CD8-positive, alpha-beta memory T cell (primary cell): ENCODE measurements at regions not wholly inside any gene's neighbourhood (a gene's known extent, or its start where the extent isn't known, plus 50 kb on each side); places are given as distances from the start of the nearest gene placed in this dataset.

ENCODE experiments used
- CTCF ChIA-PET: fragments of 350-600 bp; sonication (Branson Sonifier 250); formaldehyde crosslinking; loops from one replicate; lab custom pipeline; 2021; ENCODE audit warnings: antibody characterized with exemption; lab: Charles Lee
- POLR2A ChIA-PET: fragments of 350-600 bp; sonication (Branson Sonifier 250); formaldehyde crosslinking; loops from one replicate; lab custom pipeline; 2021; ENCODE audit warnings: antibody characterized with exemption; lab: Charles Lee
- DNase-seq, 5 donors: peaks; one replicate each; pipeline versions ENCODE4 v3.0.0 to v3.0.0-alpha.2; 2020 to 2022; ENCODE audit warnings: mixed read lengths in 1 of 5
- H3K27ac ChIP-seq: one replicate; pipeline ENCODE4 v1.7.0; 2013; ENCODE audit warnings: low read depth, mild to moderate bottlenecking, low read length, moderate library complexity
- H3K27me3 ChIP-seq: 2 replicates; pipeline ENCODE4 v1.7.0; 2013; ENCODE audit warnings: low read length, mild to moderate bottlenecking; ENCODE audit not compliant: insufficient read depth, poor library complexity, severe bottlenecking
- H3K36me3 ChIP-seq: 2 replicates; pipeline ENCODE4 v1.7.0; 2013; ENCODE audit warnings: mild to moderate bottlenecking, low read length, moderate library complexity; ENCODE audit not compliant: insufficient read depth
- H3K4me1 ChIP-seq: 2 replicates; pipeline ENCODE4 v1.7.0; 2013; ENCODE audit warnings: mild to moderate bottlenecking, low read length, moderate library complexity; ENCODE audit not compliant: insufficient read depth
- H3K4me3 ChIP-seq: 2 replicates; pipeline ENCODE4 v1.7.0; 2013; ENCODE audit warnings: mild to moderate bottlenecking, low read length
- H3K9me3 ChIP-seq: 2 replicates; pipeline ENCODE4 v1.7.0; 2013; ENCODE audit warnings: mild to moderate bottlenecking, low read length
- H3K27ac Mint-ChIP-seq, 8 donors: one replicate each; pipeline ENCODE4 v1.8.0; 2020 to 2021; ENCODE audit warnings: mixed read lengths in 8 of 8, mild to moderate bottlenecking in 6 of 8, inconsistent platforms in 3 of 8, moderate library complexity in 3 of 8
- H3K27me3 Mint-ChIP-seq, 2 donors: one replicate each; pipeline ENCODE4 v1.8.0; 2020 to 2021; ENCODE audit warnings: mixed read lengths in 2 of 2, mild to moderate bottlenecking in 1 of 2, moderate library complexity in 1 of 2
- H3K36me3 Mint-ChIP-seq, 3 donors: one replicate each; pipeline ENCODE4 v1.8.0; 2020 to 2021; ENCODE audit warnings: mixed read lengths in 3 of 3, inconsistent platforms in 1 of 3, mild to moderate bottlenecking in 1 of 3
- H3K4me1 Mint-ChIP-seq, 3 donors: one replicate each; pipeline ENCODE4 v1.8.0; 2020 to 2021; ENCODE audit warnings: mixed read lengths in 3 of 3, inconsistent platforms in 1 of 3, mild to moderate bottlenecking in 1 of 3
- H3K4me3 Mint-ChIP-seq, 7 donors: one replicate each; pipeline ENCODE4 v1.8.0; 2020 to 2021; ENCODE audit warnings: mixed read lengths in 7 of 7, mild to moderate bottlenecking in 6 of 7, moderate library complexity in 4 of 7, inconsistent platforms in 2 of 7
- H3K9me3 Mint-ChIP-seq, 5 donors: one replicate each; pipeline ENCODE4 v1.8.0; 2020 to 2022; ENCODE audit warnings: mixed read lengths in 5 of 5, mild to moderate bottlenecking in 3 of 5, moderate library complexity in 2 of 5, inconsistent platforms in 1 of 5

DNA sequence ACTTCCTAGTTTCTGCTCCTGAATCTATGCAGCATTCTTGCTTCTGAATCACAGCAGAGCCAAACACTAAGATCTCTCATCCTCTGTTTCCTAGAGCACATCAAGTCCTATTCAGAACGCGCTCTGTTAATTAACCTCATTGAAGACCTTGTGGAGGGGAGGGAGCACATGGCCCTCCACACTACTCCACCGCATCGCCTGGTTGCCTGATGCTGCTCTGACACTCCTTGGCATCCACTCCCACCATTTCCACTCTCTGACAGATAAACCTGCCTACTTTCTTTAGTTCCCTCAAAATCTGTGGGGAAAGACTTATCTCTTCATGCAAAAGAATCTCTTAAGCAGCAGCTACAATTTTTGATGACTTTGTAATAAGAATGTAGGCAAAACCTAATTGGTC is 802.3 kb upstream of the GYPC start:
- Mint-ChIP-seq H3K36me3 (no peaks in the 10 kb centered on the region), H3K27me3 (no peaks in the 10 kb centered on the region), H3K27ac (no peak overlapping the region), H3K4me3 (no peak overlapping the region), H3K4me1 (no peaks in the 10 kb centered on the region), H3K9me3 (peaks cover 0 to 14% (median 2%) of the 10 kb centered on the region in 5 donors)
- no peak overlapping the region for H3K4me3 ChIP-seq
- ChIA-PET POLR2A (no interaction called here), CTCF (no interaction called here)
- H3K27me3 ChIP-seq, result no peaks in the 10 kb centered on the region
- H3K4me1 ChIP-seq, result no peaks in the 10 kb centered on the region
- H3K36me3 ChIP-seq, result no peaks in the 10 kb centered on the region
- DNase-seq, result no peak
- no peak overlapping the region for H3K27ac ChIP-seq
- H3K9me3 ChIP-seq, result no peaks in the 10 kb centered on the region

DNA sequence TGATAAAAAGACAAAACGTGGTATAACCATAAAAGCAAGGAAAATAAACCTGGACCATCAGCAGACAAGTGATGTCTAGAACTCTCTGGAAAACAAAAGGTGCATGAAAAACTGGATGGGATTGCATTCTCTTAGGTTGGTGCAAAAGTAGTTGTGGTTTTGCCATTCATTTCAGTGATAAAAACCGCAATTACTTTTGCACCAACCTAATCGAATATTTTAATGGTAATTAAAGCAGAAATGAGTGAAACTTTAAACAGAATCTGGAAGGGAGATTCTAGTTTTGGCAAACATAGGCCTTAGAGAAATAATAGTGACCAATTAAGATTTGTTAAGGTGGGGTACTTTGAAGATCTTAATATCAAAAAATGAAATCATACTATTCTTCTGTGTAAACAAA is 800.8 kb upstream of the GYPC start:
- Histone ChIP-seq H3K36me3 (no peaks in the 10 kb centered on the region), H3K27me3 (no peaks in the 10 kb centered on the region), H3K27ac (no peak overlapping the region), H3K4me1 (no peaks in the 10 kb centered on the region), H3K9me3 (no peaks in the 10 kb centered on the region), H3K4me3 (no peak overlapping the region)
- CTCF ChIA-PET, result no interaction called here
- no peak overlapping the region for H3K4me3 Mint-ChIP-seq
- H3K27me3 Mint-ChIP-seq, result no peaks in the 10 kb centered on the region
- no peaks in the 10 kb centered on the region for H3K36me3 Mint-ChIP-seq
- no peaks in the 10 kb centered on the region for H3K4me1 Mint-ChIP-seq
- no peak overlapping the region for H3K27ac Mint-ChIP-seq
- POLR2A ChIA-PET, result no interaction called here
- DNase-seq, result no peak
- H3K9me3 Mint-ChIP-seq, result peaks cover under 1 to 14% (median 2%) of the 10 kb centered on the region in 5 donors

DNA sequence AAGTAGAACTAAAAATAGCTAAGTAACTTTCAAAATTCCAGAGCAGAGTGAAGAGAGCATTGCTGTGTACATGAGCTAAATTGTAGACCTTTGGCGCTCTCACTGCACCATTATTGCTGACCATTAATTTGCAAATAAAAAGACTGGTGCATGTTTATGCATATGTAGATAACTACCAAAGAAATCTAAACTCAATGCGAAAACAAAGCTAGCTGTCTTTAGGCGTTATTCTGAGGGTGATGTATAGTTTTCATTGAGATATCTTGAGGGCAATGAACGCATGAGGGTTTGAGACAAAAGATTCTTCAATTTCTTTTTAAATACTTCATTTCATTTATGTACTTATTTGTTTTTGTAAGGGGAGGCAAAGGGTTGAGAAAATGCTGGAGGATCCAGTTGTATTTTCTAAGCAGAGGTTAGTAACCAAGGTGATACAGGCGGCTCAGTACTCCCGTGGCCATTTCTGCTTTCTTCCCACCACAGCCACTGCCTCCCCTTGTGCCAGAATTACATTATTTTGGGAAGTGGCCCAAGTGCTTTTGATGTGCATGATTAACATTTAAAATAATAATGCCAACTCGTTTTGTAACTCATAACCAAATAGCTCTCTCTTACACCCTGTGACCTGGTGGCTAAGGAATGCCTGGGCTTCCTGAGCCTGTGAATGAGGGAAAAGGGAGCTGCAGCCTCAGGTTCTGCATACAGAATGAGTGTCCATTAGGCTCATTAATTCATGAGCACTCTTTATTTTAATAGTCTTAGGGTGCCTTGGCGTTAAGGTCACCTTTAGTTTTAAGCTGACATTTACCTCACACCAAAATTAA is 797.8 kb upstream of the GYPC start:
- H3K27ac ChIP-seq, result no peak overlapping the region
- POLR2A ChIA-PET, result no interaction called here
- no peaks in the 10 kb centered on the region for H3K27me3 Mint-ChIP-seq
- no peaks in the 10 kb centered on the region for H3K36me3 Mint-ChIP-seq
- H3K27ac Mint-ChIP-seq, result no peak overlapping the region
- H3K9me3 ChIP-seq, result no peaks in the 10 kb centered on the region
- no peak overlapping the region for H3K4me3 Mint-ChIP-seq
- no peak overlapping the region for H3K4me3 ChIP-seq
- H3K36me3 ChIP-seq, result no peaks in the 10 kb centered on the region
- DNase-seq, result no peak
- CTCF ChIA-PET, result no interaction called here
- H3K27me3 ChIP-seq, result no peaks in the 10 kb centered on the region
- no peaks in the 10 kb centered on the region for H3K4me1 Mint-ChIP-seq
- H3K4me1 ChIP-seq, result no peaks in the 10 kb centered on the region
- peaks cover 0 to 10% (median 3%) of the 10 kb centered on the region in 5 donors for H3K9me3 Mint-ChIP-seq

GRCh38 chr2:125861461-125861860 is 794.5 kb upstream of the GYPC start:
- Histone ChIP-seq H3K4me3 (no peak overlapping the region), H3K27ac (no peak overlapping the region), H3K27me3 (no peaks in the 10 kb centered on the region), H3K4me1 (no peaks in the 10 kb centered on the region), H3K9me3 (no peaks in the 10 kb centered on the region), H3K36me3 (no peaks in the 10 kb centered on the region)
- Mint-ChIP-seq H3K27me3 (peaks cover 0 to 3% of the 10 kb centered on the region in 2 donors), H3K27ac (no peak overlapping the region), H3K9me3 (peaks cover 0 to 6% (median 0%) of the 10 kb centered on the region in 5 donors), H3K4me1 (no peaks in the 10 kb centered on the region), H3K4me3 (no peak overlapping the region), H3K36me3 (no peaks in the 10 kb centered on the region)
- ChIA-PET CTCF (no interaction called here), POLR2A (no interaction called here)
- no peak for DNase-seq

DNA sequence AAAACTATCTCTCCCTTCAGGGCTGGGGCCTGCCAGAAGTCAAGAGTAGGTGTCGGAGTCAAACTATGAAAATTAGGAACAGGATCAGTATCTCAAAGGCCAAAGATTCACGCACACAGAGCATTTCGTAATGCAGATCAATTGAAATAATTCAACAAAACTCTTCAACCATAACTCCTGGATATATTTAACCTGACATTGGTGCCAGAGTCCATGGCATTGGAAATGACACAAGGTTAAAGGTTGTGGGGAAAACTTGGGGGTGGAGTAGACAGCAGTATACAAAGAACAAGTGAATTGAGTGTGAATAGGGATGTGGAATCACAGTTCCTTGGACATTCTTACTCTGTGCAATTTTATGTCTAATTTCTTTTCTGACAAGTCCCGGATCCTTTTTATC is 788.0 kb upstream of the GYPC start:
- Mint-ChIP-seq H3K27me3 (peaks cover 0 to 3% of the 10 kb centered on the region in 2 donors), H3K4me1 (no peaks in the 10 kb centered on the region), H3K27ac (no peak overlapping the region), H3K36me3 (no peaks in the 10 kb centered on the region), H3K4me3 (no peak overlapping the region), H3K9me3 (peaks cover 0 to 5% (median 2%) of the 10 kb centered on the region in 5 donors)
- no peak for DNase-seq
- no peak overlapping the region for H3K27ac ChIP-seq
- no peak overlapping the region for H3K4me3 ChIP-seq
- no peaks in the 10 kb centered on the region for H3K36me3 ChIP-seq
- H3K9me3 ChIP-seq, result no peaks in the 10 kb centered on the region
- H3K4me1 ChIP-seq, result no peaks in the 10 kb centered on the region
- ChIA-PET POLR2A (no interaction called here), CTCF (no interaction called here)
- H3K27me3 ChIP-seq, result no peaks in the 10 kb centered on the region

DNA sequence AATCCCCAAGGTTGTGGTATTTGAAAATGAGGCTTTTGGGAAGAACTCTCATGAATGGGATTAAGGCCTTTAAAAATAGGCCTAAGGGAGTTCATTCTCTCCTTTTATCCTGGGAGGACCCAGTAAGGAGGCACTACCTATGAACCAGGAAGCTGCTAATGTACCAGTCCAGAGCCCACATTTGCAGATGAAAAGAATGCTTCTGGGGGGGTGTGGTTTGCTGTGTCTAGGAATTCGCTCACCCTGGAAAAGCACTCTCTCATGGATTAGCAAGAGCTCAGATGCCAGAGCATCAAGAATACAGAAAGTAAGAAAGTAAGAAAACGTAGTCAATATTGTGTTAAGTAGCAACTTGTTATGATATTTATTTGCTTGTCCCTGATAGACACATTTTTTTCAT is 785.7 kb upstream of the GYPC start:
- no peak for DNase-seq
- CTCF ChIA-PET, result no interaction called here
- H3K27ac Mint-ChIP-seq, result no peak overlapping the region
- no peaks in the 10 kb centered on the region for H3K4me1 ChIP-seq
- no peaks in the 10 kb centered on the region for H3K36me3 Mint-ChIP-seq
- no peak overlapping the region for H3K4me3 ChIP-seq
- peaks cover 0 to 5% (median 3%) of the 10 kb centered on the region in 5 donors for H3K9me3 Mint-ChIP-seq
- H3K27ac ChIP-seq, result no peak overlapping the region
- no peaks in the 10 kb centered on the region for H3K27me3 Mint-ChIP-seq
- no peaks in the 10 kb centered on the region for H3K27me3 ChIP-seq
- POLR2A ChIA-PET, result no interaction called here
- H3K4me1 Mint-ChIP-seq, result no peaks in the 10 kb centered on the region
- H3K4me3 Mint-ChIP-seq, result peak overlapping the region in 1 of 7 donors; percentile 36
- H3K36me3 ChIP-seq, result no peaks in the 10 kb centered on the region
- no peaks in the 10 kb centered on the region for H3K9me3 ChIP-seq

- DNase-seq, result no peak
- H3K4me1 ChIP-seq, result no peaks in the 10 kb centered on the region
- no peak overlapping the region for H3K27ac ChIP-seq
- Mint-ChIP-seq H3K27ac (no peak overlapping the region), H3K36me3 (peaks cover 0 to 2% (median 0%) of the 10 kb centered on the region in 3 donors), H3K4me3 (no peak overlapping the region), H3K9me3 (peaks cover 0 to 7% (median 3%) of the 10 kb centered on the region in 5 donors), H3K4me1 (no peaks in the 10 kb centered on the region), H3K27me3 (no peaks in the 10 kb centered on the region)
- H3K27me3 ChIP-seq, result no peaks in the 10 kb centered on the region
- no peak overlapping the region for H3K4me3 ChIP-seq
- ChIA-PET CTCF (no interaction called here), POLR2A (no interaction called here)
- H3K36me3 ChIP-seq, result no peaks in the 10 kb centered on the region
- no peaks in the 10 kb centered on the region for H3K9me3 ChIP-seq
These were observed 785.2 kb upstream of the GYPC start for GRCh38 chr2:125870746-125871145.

GRCh38 chr2:125874564-125874963 is 781.4 kb upstream of the GYPC start:
- peaks cover 0 to 9% (median 4%) of the 10 kb centered on the region in 5 donors for H3K9me3 Mint-ChIP-seq
- H3K4me3 Mint-ChIP-seq, result no peak overlapping the region
- no peaks in the 10 kb centered on the region for H3K27me3 ChIP-seq
- H3K4me1 ChIP-seq, result no peaks in the 10 kb centered on the region
- H3K36me3 ChIP-seq, result no peaks in the 10 kb centered on the region
- H3K27ac ChIP-seq, result no peak overlapping the region
- no peak for DNase-seq
- no peaks in the 10 kb centered on the region for H3K4me1 Mint-ChIP-seq
- POLR2A ChIA-PET, result no interaction called here
- H3K27me3 Mint-ChIP-seq, result no peaks in the 10 kb centered on the region
- no peaks in the 10 kb centered on the region for H3K9me3 ChIP-seq
- H3K4me3 ChIP-seq, result no peak overlapping the region
- CTCF ChIA-PET, result no interaction called here
- no peak overlapping the region for H3K27ac Mint-ChIP-seq
- peaks cover 0 to 2% (median 0%) of the 10 kb centered on the region in 3 donors for H3K36me3 Mint-ChIP-seq
